ENCODE measurements at regions not wholly inside any gene's neighbourhood (a gene's known extent, or its start where the extent isn't known, plus 50 kb on each side); places are given as distances from the start of the nearest gene placed in this dataset.

DNA sequence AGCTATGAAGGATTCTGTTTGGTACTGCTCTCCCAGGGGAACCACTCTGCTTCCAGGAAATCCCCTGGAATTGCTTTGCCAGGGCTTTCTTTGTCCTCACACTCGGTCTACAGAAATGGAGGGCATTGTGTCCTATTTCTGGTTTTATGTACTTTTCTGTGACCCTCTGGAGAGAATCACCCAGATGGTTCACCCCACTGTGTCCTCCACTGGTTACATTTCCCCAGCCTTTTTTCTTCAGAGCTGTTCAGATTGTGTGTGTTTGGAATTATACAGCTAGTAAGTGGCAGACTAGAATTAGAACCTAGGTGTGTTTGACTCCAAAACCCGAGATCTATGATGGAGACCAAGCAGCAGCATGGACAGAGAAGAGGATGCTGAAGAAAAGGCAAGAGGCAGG lies 80.8 kb downstream of the CD164 start:
- ATAC-seq (no peak), DNase-seq (no peak)
- CTCF ChIA-PET = no interaction called here
- Mint-ChIP-seq H3K9me3 (ENCODE audit: insufficient read depth) (no peaks in the 10 kb centered on the region), H3K27me3 (ENCODE audit: low read depth) (peaks cover 16% of the 10 kb centered on the region), H3K36me3 (ENCODE audit: low read depth) (no peaks in the 10 kb centered on the region), H3K4me1 (ENCODE audit: low read depth) (peaks cover 12% of the 10 kb centered on the region), H3K27ac (no peak overlapping the region), H3K4me3 (no peak overlapping the region)
- POLR2A ChIA-PET = no interaction called here

DNA sequence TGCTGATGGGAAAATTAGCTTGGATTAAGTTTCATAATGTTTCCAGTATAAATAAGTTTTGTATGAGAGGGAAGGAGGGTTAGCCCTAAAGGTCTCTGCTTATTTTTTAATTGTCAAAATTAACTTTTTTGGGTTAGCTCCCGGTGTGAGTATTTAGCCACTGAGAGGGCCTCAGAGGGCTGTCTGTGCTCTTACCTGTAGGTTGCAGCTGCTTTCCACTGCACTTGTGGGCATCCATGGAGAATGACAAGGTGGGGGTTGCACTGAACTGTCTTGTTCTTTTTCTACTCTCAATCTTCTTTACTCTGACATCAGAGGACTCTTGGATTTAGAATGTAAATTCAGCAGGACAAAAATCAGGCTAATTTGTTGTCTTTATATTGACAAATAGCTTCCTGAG lies 81.4 kb downstream of the CD164 start:
- Mint-ChIP-seq H3K4me1 (ENCODE audit: low read depth) (peaks cover 12% of the 10 kb centered on the region), H3K9me3 (ENCODE audit: insufficient read depth) (no peaks in the 10 kb centered on the region), H3K27ac (no peak overlapping the region), H3K27me3 (ENCODE audit: low read depth) (peaks cover 17% of the 10 kb centered on the region), H3K36me3 (ENCODE audit: low read depth) (no peaks in the 10 kb centered on the region), H3K4me3 (no peak overlapping the region)
- ATAC-seq (no peak), DNase-seq (no peak)
- POLR2A ChIA-PET = no interaction called here
- CTCF ChIA-PET = interaction anchor here (0.7 to 0.8 kb wide), 3 partner anchors 14 to 425 kb away, joined by 3 to 4 read pairs (median 3); no protein-coding TSS in a partner anchor

DNA sequence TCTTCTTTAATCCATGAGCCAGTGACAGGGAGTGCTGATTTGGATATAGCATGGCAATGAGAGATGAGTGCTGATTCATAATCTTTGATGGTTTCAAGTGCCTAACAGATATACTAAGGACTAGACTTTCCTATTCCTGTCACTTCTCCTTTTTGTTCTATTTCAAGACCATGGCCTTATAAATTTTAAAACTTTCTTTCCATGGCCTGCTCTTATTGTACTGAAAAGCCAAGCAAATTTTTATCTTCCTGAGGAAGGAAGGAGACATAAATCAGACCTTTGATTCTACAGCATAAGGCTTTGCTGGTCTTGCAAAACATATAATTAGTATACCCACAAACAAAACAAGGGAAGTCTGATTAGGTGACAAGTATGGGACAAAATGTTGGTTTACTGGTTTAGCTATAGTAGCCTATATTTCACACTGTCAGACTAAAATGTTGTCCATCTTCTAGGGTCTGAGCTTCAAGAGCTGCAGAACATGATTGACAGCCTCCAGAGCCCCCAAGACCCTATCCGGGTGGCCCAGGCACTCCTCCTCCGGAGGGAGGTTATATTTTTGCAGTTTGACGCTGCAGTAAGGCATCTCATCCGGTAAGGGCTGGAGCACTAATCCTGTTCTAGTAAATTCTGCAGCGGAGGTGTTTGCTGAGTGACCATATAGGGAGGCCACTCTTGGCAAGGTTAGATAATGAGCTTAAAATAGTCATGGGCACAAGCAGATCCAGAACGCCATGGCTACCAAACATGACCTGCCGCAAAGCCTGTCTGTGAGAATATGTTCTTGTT lies 82.3 kb downstream of the CD164 start:
- POLR2A ChIA-PET = no interaction called here
- H3K27ac Mint-ChIP-seq = no peak overlapping the region
- H3K4me1 Mint-ChIP-seq (ENCODE audit: low read depth) = peaks cover 12% of the 10 kb centered on the region
- no peaks in the 10 kb centered on the region for H3K9me3 Mint-ChIP-seq (ENCODE audit: insufficient read depth)
- ATAC-seq = no peak
- no peak for DNase-seq
- H3K27me3 Mint-ChIP-seq (ENCODE audit: low read depth) = peaks cover 17% of the 10 kb centered on the region
- no peak overlapping the region for H3K4me3 Mint-ChIP-seq
- CTCF ChIA-PET = interaction anchor here (0.7 to 0.8 kb wide), 3 partner anchors 15 to 424 kb away, joined by 3 to 4 read pairs (median 3); no protein-coding TSS in a partner anchor
- no peaks in the 10 kb centered on the region for H3K36me3 Mint-ChIP-seq (ENCODE audit: low read depth)

DNA sequence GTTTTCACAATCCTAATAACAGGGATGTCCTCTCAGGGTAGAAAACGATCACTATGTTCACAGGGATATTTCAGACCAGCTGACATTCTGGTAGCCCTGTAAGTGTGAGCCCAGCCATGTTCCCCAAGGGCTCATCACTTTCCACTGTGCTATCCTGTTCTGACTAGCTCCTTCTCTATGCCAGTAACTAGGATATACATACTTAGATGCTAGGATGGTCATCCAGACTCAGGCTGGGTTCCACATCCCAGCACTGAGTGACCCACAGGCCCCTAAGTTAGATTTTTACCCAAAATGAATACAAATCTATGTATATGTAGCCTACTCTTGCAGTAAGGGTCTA lies 83.0 kb downstream of the CD164 start:
- peaks cover 22% of the 10 kb centered on the region for H3K27me3 Mint-ChIP-seq (ENCODE audit: low read depth)
- H3K27ac Mint-ChIP-seq = no peak overlapping the region
- CTCF ChIA-PET = no interaction called here
- H3K9me3 Mint-ChIP-seq (ENCODE audit: insufficient read depth) = no peaks in the 10 kb centered on the region
- POLR2A ChIA-PET = no interaction called here
- peaks cover 5% of the 10 kb centered on the region for H3K4me1 Mint-ChIP-seq (ENCODE audit: low read depth)
- no peak for DNase-seq
- ATAC-seq = no peak
- no peaks in the 10 kb centered on the region for H3K36me3 Mint-ChIP-seq (ENCODE audit: low read depth)
- H3K4me3 Mint-ChIP-seq = no peak overlapping the region

DNA sequence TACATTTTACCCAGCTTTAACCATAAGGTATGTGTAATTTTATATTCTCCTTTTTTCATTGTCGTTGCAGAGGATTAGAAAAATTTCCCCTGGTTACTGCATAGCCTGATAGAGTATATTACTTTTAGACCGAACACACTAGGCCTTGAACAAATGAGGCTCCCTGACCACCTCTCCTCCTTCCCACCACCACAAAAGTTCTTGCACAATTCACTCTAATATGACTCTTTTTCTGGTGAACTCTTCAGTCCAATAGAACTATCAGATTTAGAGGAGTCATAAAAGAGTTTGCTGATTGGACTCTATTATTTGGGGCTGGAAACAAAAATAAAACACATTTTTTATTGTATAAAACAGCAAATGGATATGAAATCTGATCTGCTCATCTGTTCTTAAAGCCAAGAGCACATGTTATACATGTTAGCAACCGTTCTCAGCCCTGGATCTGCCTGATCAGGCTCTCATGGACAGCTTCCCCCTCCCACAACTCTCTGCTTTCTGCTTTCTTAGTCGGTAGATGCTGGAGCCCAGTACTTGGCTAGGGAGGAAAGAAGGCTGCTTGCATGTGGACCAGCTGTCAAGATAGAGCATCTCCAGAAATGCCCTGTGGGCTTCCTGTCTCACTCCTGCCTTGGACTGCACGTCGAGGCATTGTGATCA lies 83.5 kb downstream of the CD164 start:
- ChIA-PET CTCF (no interaction called here), POLR2A (no interaction called here)
- H3K4me1 Mint-ChIP-seq (ENCODE audit: low read depth) = no peaks in the 10 kb centered on the region
- no peak overlapping the region for H3K27ac Mint-ChIP-seq
- H3K4me3 Mint-ChIP-seq = no peak overlapping the region
- peaks cover 25% of the 10 kb centered on the region for H3K27me3 Mint-ChIP-seq (ENCODE audit: low read depth)
- H3K36me3 Mint-ChIP-seq (ENCODE audit: low read depth) = no peaks in the 10 kb centered on the region
- DNase-seq (no peak), ATAC-seq (no peak)
- no peaks in the 10 kb centered on the region for H3K9me3 Mint-ChIP-seq (ENCODE audit: insufficient read depth)

DNA sequence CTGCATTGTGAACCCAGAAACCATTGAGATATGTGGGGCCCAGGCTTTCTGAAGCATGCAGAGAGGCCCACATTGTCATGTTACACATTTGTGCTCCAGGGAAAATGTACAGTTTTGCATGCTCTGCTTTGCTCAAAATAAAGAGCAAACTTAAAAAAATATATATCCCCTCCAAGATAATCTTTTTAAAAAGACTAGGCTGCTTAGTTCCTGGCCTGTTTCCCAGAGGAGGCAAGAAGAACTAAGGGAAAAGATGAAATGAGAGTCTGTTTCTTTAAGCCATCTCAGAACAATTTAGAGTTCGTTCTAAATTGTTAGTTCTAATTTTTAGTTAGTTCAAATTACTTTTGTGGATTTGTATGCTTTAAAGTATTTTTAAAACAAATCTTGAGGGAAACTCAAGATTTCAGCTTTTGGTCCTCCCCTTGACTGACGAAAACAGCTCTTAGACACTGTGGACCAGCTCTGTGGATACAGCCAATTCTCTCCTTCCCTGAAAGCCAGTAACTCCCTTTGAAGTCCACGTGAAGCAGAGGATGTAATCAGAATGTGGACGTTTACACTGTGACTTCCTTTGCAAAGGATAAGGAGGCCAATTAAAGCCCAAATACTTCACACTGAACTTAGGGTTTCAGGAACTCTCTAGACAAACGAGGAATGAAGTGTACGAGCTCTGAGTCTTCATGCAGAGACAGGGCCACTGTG lies 84.7 kb downstream of the CD164 start:
- no peak for DNase-seq
- ChIA-PET CTCF (no interaction called here), POLR2A (no interaction called here)
- Mint-ChIP-seq H3K4me3 (no peak overlapping the region), H3K4me1 (ENCODE audit: low read depth) (no peaks in the 10 kb centered on the region), H3K36me3 (ENCODE audit: low read depth) (no peaks in the 10 kb centered on the region), H3K27ac (no peak overlapping the region), H3K9me3 (ENCODE audit: insufficient read depth) (no peaks in the 10 kb centered on the region), H3K27me3 (ENCODE audit: low read depth) (peaks cover 25% of the 10 kb centered on the region)
- ATAC-seq = no peak

DNA sequence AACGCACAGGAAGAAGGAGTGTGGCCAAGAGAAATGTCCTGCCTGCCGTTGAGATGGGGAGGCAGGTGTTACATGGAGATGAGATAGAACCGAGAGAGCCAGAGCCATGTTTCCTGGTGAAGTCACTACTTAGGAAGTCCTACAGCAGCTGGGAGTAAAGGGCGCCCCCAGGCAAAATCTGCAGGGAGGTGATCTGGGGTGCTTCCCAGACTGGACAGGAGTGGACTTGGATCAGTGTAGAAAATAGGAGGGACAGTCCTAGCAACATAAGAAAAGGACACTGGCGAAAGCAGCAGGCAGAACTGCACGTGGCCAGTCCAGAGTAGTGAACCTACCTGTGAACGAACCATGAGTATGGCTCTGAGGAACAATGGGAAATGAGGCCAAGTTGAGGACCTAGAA lies 85.3 kb downstream of the CD164 start:
- ATAC-seq (no peak), DNase-seq (no peak)
- Mint-ChIP-seq H3K27me3 (ENCODE audit: low read depth) (peaks cover 28% of the 10 kb centered on the region), H3K36me3 (ENCODE audit: low read depth) (no peaks in the 10 kb centered on the region), H3K9me3 (ENCODE audit: insufficient read depth) (no peaks in the 10 kb centered on the region), H3K27ac (no peak overlapping the region), H3K4me1 (ENCODE audit: low read depth) (no peaks in the 10 kb centered on the region), H3K4me3 (no peak overlapping the region)
- POLR2A ChIA-PET = interaction anchor here (0.5 kb wide), 1 partner anchor 144 kb away, joined by 3 read pairs; no protein-coding TSS in a partner anchor
- CTCF ChIA-PET = no interaction called here

DNA sequence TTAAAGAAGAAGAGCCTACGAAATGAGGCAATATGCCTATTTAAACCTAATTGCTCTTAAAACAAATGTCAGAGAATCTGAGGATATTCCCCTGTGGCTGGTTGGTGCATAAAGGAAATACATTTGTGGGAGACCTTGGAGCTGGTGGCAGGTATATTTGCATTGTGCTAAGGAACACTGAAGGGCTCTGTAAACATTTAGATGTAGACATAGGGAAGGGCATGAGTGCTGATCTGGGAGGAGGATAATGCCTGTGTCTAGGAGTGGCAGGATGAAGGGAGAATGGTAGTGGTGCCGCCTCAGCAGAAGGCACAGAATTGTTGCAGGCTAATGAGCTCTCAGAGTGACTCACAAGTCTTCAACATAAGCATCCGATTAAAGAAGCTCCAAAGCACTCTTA lies 85.8 kb downstream of the CD164 start:
- Mint-ChIP-seq H3K27me3 (ENCODE audit: low read depth) (peaks cover 28% of the 10 kb centered on the region), H3K27ac (no peak overlapping the region), H3K4me3 (no peak overlapping the region), H3K9me3 (ENCODE audit: insufficient read depth) (no peaks in the 10 kb centered on the region), H3K4me1 (ENCODE audit: low read depth) (no peaks in the 10 kb centered on the region), H3K36me3 (ENCODE audit: low read depth) (no peaks in the 10 kb centered on the region)
- CTCF ChIA-PET = no interaction called here
- no peak for ATAC-seq
- DNase-seq = no peak
- POLR2A ChIA-PET = interaction anchor here (0.5 kb wide), 1 partner anchor 144 kb away, joined by 3 read pairs; no protein-coding TSS in a partner anchor

DNA sequence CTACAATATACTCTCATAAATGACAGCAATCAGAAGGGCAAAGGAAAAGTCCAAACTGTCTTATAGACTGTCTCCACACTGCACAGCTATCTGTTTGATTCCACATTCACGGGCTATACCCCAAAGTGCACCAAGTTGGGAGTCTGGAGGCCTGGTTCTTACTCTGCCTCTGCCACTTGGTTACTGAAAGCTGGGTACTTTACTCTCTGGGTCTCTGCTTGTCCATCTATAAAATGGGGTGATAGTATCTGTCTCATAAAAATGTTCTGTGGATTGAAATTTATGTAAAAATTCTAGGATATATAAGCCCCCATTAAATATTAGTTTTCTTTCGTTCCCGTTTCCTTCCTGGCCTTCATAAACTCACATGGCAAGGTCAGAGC lies 86.5 kb downstream of the CD164 start:
- no peaks in the 10 kb centered on the region for H3K36me3 Mint-ChIP-seq (ENCODE audit: low read depth)
- CTCF ChIA-PET = interaction anchor here (0.7 kb wide), 1 partner anchor 108 kb away, joined by 3 read pairs; no protein-coding TSS in a partner anchor
- H3K4me1 Mint-ChIP-seq (ENCODE audit: low read depth) = no peaks in the 10 kb centered on the region
- peaks cover 25% of the 10 kb centered on the region for H3K27me3 Mint-ChIP-seq (ENCODE audit: low read depth)
- H3K4me3 Mint-ChIP-seq = no peak overlapping the region
- no peak for DNase-seq
- no peak for ATAC-seq
- no peak overlapping the region for H3K27ac Mint-ChIP-seq
- H3K9me3 Mint-ChIP-seq (ENCODE audit: insufficient read depth) = no peaks in the 10 kb centered on the region
- POLR2A ChIA-PET = no interaction called here

DNA sequence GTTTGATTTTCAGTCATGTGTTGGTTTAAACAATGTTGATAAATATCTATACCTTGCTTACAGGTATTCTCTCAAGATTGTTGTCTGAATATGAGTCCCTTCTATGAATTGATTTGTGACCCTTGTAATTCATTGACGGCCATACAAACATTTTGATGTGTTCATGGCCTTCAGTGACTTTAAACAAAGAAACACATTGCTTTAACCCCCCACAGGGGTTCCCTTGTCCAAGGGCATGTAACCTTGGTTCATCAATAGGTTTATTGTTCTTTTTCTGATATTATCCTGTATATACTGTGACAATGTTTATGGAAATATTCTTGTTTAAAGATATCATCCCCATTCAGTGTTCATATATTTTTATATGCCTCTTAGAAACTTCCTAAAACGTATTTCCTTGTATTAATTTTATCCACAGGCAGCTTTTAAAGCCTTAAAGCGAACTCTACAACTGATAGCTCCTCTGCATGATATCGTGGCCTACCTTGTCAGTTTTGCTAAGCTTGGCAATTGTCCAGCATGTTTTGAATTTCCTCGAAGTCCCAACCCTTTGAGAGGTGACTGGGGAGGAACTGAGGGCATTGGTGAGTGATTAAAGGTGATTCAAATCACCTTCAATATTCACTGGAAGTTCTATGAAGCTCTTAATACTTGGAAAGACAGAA lies 87.0 kb downstream of the CD164 start:
- POLR2A ChIA-PET = no interaction called here
- no peak overlapping the region for H3K27ac Mint-ChIP-seq
- H3K9me3 Mint-ChIP-seq (ENCODE audit: insufficient read depth) = no peaks in the 10 kb centered on the region
- DNase-seq (no peak), ATAC-seq (no peak)
- no peaks in the 10 kb centered on the region for H3K36me3 Mint-ChIP-seq (ENCODE audit: low read depth)
- CTCF ChIA-PET = interaction anchor here (0.7 kb wide), 1 partner anchor 108 kb away, joined by 3 read pairs; no protein-coding TSS in a partner anchor
- H3K27me3 Mint-ChIP-seq (ENCODE audit: low read depth) = peaks cover 20% of the 10 kb centered on the region
- H3K4me3 Mint-ChIP-seq = no peak overlapping the region
- no peaks in the 10 kb centered on the region for H3K4me1 Mint-ChIP-seq (ENCODE audit: low read depth)

DNA sequence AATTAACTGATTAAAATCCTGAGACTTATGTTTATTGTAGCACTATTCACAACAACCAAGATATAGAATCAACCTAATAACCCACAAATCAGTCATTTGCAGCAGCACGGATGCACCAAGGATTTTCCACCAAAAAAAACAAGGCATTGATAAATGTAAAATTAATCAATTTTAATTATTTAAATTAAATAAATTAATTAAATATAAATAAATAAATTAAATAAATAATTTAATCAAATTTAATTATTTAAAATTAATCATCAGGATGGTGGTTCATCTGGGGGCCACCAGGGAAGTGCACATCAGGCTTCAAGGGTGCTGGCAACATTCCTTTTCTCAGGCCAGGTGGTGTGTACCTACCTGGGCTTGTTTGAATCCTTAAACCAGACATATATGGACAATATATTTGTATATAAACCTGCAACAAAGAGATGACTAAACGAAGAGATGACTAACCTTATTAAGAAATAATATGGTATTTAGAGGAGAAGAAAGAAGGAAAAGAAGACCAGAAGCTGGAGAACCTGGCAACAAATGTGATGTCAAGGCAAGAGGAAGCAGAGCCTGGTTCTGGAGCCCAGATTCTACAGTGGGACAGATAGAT lies 89.2 kb downstream of the CD164 start:
- ATAC-seq (no peak), DNase-seq (no peak)
- Mint-ChIP-seq H3K36me3 (ENCODE audit: low read depth) (no peaks in the 10 kb centered on the region), H3K4me3 (no peak overlapping the region), H3K9me3 (ENCODE audit: insufficient read depth) (no peaks in the 10 kb centered on the region), H3K27ac (no peak overlapping the region), H3K27me3 (ENCODE audit: low read depth) (peaks cover 20% of the 10 kb centered on the region), H3K4me1 (ENCODE audit: low read depth) (no peaks in the 10 kb centered on the region)
- ChIA-PET CTCF (no interaction called here), POLR2A (interaction anchor here (0.8 kb wide), 1 partner anchor 90 kb away, joined by 3 read pairs; the partner anchor contains the start of gene CD164)

Data from activated CD8-positive, alpha-beta T cell treated with anti-CD3 and anti-CD28 coated beads, Interleukin-2, amount 10 ng/mL, durations not matched to agents 7 days and 5 days (primary cell).